Suprapubic skin (tissue), 4 donors: ENCODE measurements at regions not wholly inside any gene's neighbourhood (a gene's known extent, or its start where the extent isn't known, plus 50 kb on each side); places are given as distances from the start of the nearest gene placed in this dataset.

Experiments
- CTCF ChIP-seq, 2 donors: fragments of 200-600 bp in 1 of 2; fragments of 450-650 bp in 1 of 2; sonication (generic) in 1 of 2; IDR thresholded peaks; one replicate each; pipeline ENCODE4 v1.5.1; 2016 to 2019; ENCODE audit warnings: antibody characterized with exemption in 2 of 2, mild to moderate bottlenecking in 1 of 2, moderate library complexity in 1 of 2
- POLR2A ChIP-seq, 2 donors: fragments of 450-650 bp; IDR thresholded peaks; one replicate each; pipeline ENCODE4 v1.6.1; 2017; ENCODE audit warnings: antibody characterized with exemption in 2 of 2, mild to moderate bottlenecking in 2 of 2, moderate library complexity in 2 of 2
- POLR2AphosphoS5 ChIP-seq, 3 donors: sonication (generic); formaldehyde crosslinking; IDR thresholded peaks; one replicate each; pipeline ENCODE4 v1.6.1; 2017; ENCODE audit warnings: antibody characterized with exemption in 3 of 3

- no peak for TF ChIP-seq CTCF (IDR thresholded peaks at IDR 0.05)
- no peak for TF ChIP-seq POLR2AphosphoS5 (IDR thresholded peaks at IDR 0.05)
- no peak for TF ChIP-seq POLR2A (IDR thresholded peaks at IDR 0.05)
These were observed 895.8 kb downstream of the SLITRK6 start for GRCh38 chr13:84903391-84903790.
